ENCODE measurements at regions not wholly inside any gene's neighbourhood (a gene's known extent, or its start where the extent isn't known, plus 50 kb on each side); places are given as distances from the start of the nearest gene placed in this dataset.

DNA sequence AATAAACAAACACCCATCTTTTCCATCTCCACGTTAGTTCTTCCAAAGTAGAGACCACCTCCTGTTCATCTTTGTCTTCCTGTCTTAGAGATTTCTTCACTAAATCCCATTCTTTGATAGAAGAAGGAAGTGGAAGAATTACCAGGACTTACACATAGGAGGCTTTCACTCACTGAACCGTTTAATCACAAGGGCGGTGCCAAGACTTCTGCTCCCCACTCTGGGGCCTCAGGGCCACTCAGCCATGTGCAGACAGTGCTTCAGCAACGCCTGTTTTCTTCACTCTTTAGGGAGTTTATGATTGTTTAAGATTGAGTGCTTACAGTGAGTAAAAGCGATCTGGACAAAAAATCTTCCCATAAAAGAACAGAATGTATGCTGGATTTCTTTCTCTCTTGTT is 63.9 kb upstream of the SORCS3 start:
- DNase-seq: no peak

DNA sequence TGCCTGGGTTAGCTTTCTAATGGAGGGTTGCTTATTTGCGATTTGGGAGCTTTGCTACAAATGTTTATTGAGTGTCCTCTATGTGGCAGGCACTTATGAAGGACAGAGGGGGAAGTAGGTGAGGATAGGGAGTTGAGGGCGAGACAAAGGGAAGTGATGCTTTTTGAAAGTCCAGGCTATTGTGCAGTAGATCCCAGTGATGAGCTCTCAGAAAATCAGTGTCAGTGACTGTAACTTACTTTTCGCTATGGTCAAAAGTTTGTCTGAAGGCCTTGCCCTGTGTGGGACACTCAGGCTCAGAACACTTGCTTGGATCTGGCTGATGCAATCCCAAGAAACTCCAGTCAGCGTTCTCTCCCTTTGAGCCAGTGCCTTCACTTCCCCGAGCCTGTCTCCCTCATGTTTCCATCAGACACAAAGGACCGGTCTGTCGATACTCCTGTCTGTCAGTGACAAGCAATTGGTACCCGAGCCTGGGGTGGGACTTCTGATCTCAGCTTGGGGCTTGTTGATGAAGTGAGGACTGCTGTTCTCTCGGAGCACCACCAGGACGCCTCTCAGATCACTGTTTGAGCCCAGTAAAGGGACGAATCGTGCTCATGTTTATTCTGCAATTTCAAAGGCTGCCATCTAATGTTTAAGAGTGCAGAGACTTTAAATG is 63.1 kb upstream of the SORCS3 start:
- DNase-seq: no peak

DNA sequence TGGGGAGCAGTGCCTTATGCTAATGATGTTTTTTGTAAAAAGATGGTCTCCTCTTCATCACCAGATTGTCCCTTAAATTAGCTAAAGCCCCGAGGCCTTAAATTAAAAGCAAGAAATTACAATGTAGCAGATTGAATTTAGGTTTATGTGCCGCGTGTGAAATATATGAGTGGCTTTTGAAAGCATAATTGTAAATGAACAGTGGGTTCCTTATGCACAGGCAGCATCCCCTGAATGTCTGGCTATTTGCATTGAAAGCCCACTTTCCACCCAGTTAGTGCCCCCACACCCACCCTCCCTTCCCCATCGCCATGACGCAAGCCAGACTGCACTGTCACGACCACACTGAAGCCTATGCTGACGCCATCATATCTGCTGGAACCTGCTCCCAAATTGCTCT is 62.4 kb upstream of the SORCS3 start:
- DNase-seq: no peak

- DNase-seq: no peak
These were observed 62.0 kb upstream of the SORCS3 start for GRCh38 chr10:104579136-104579535.

- DNase-seq: no peak
These were observed 60.8 kb upstream of the SORCS3 start for GRCh38 chr10:104580321-104580720.

DNA sequence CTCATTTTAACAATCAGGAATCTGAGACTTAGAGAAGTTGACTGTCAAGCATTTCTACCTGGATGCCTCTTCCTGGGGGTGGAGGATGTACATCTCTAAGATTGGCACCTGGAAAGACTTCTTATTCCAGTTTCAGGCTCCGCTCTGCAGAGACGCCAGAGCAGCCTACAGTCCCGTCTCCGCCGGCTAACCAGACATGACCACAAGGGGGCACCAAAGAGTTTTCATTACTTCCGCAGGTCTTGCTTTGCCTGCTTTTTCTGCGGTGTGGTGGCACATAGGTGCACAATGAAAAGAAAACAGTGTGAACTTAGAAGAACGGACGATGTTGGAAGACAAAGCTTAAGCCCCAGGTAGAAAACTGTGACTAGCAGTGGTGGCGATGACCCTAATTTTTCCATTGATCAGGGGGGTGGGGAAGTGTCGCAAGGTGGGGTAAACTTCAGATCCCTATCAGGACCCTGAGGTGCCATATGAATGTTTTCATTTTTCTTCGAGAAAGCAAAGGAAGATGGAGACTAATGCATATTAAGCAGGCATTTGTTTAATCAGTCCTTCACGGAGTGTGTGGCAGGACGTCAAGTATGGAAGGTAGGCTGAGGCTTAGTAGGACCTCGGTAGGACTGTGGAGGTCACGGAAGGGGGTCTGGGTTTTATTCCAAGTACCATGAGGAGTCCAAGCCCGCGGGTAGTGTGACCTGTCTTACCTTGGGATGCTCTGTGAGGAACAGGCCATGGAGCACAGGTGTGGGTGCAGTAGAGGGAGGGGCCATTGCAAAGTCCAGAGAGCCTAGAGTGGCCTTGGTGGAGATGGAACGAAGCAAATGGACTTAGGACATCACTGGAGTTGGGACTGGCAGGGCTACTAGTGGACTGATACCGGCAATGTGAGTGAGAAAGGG is 60.1 kb upstream of the SORCS3 start:
- peak; percentile 68 for DNase-seq

GRCh38 chr10:104581884-104582601 is 59.0 kb upstream of the SORCS3 start:
- DNase-seq: no peak

- DNase-seq: no peak
These were observed 58.5 kb upstream of the SORCS3 start for GRCh38 chr10:104582602-104582951.

GRCh38 chr10:104582966-104583365 is 58.1 kb upstream of the SORCS3 start:
- DNase-seq: no peak

- DNase-seq: no peak
These were observed 56.5 kb upstream of the SORCS3 start for GRCh38 chr10:104584541-104584940.

GRCh38 chr10:104587751-104588150 is 53.3 kb upstream of the SORCS3 start:
- DNase-seq: no peak

DNA sequence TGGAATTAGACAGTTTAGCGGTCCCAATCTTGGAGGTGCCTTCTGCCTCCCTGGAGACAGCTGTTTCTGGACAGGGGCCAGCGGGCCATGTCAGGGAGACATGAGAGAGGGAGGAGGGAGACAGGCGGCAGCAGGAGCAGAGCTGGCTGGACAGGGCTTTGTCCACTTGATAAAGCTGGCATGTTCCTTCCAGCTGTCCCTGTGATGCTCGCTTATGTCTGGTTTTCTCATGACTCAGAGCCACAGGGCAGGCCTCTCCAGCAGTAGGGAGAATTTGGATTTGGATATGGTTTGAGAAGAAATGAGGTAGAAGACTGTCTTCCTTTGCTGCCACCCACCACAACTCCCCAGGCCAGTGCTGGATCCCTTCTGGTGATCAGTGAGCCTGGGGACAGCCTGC is 51.7 kb upstream of the SORCS3 start:
- no peak for DNase-seq

GRCh38 chr10:104589871-104590270 is 51.2 kb upstream of the SORCS3 start:
- no peak for DNase-seq

Measured in CD4-positive, alpha-beta T cell treated with Interleukin-4 for 4 hours (primary cell).